SW 1271 (cell line): ENCODE measurements at regions not wholly inside any gene's neighbourhood (a gene's known extent, or its start where the extent isn't known, plus 50 kb on each side); places are given as distances from the start of the nearest gene placed in this dataset.
"Not testable (repeated sequence)": the region's sequence is repeated elsewhere in the genome, so short reads cannot be mapped to it uniquely, and the experiment has no call there.

Experiments
- DNase-seq, 2 experiments: peaks; one replicate each; lab custom pipeline; 2025; lab: John Stamatoyannopoulos, UW

DNA sequence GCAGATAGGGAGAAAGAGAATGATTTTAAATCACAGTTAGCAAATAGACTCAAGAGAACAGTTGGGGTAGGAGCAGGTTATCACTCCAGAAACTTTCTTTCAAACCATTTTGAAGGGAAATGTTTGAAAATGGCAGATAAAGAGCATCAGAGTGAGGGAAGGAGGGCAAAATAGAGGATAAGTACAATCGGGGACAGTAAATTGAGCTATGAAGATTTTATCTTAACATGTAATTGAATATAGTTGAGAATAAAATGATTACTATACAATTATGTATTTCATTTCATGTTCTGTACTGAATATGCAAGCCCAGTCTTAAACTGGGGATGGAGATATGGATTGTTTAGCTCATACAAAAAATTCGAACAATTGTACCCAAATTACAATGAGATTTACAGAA, 54.0 kb downstream of the MAP10 start:
- no peak for DNase-seq

DNA sequence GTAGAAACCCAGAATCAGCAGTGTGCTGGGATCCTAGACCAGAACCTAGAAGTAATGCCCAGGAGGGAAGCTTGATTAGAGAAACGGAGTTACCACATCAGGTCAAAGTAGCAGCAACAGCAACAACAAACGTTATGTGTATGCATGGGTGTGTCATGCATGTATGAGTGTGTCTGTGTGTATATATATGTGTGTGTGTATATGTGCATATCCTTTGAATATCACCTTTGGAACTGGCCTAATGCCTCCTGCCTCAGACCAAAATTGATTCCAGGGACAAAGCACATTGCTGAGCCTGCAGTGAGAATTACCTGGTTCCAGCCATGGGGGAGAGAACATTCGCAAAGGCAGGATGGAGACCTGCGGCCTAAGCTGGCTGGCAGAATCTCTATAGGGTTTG, 55.9 kb downstream of the MAP10 start:
- no peak for DNase-seq

DNA sequence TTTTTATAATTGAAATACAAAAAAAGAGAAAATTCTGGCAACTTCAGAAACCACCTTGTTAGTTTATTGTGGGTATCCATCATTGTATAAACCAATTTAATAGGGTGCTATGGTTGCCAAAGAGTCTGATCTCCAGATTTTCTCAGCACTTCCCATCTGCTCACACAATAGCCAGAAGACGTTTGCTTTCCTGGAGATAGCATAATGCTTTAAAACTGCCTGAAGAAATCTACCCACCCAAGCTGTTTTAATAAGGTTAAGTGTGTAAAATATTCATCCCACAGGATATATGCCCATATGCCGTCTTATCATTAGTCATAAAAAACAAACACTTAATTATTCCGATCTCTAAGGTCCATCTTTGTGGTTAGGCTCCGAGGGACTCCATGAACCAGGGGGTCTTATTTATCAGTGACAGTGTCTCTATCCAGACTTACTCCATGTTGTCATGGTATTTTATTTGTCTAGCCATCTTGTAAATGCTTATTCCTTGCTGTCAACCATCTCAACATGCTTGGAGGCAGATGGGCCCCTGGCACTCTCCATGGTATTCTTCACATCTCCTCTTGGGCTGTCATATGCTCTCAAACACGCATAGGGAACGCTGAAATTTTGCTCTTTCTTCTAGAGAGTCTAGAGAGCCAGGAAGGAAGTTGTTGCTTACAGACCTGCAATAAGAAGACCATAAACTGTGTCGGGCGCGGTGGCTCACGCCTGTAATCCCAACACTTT, 58.5 kb downstream of the MAP10 start:
- no peak for DNase-seq

DNA sequence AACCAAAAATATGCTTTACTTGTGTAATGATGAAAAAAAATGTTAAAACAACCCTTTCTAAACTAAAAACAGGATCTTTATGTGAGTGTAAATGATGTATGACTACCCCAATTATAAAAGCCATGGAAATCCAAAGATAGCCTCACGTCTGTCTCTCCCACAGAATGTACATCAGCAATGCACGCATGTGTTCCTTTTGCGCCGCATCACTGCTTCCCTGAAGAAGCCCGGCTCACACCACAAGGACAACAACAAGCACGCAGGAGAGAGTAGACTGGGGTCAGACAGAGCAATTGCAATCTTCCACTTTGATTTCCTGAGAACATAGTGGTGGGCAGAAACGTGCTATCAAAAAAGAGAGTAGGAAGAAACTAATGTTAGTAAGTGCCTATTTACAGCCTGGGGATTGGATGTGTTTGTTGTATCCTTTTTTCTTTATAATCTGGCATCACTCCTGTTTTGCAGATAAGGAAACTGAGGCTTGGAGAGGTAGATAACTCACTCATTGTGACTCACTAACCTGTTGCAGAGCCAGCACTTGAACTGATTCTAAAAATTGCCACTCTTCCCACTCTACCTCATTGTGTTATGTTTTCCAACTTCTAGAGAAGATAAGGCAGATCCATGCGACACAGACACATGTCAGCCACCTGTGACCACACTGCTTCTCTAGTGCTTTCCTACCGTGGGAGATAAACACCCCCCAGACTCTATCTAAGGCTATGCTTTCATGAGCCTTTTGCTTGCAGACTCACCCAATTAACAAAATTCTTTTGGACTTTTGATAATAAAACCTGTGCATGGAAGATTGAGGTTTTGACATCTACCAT, 60.1 kb downstream of the MAP10 start:
- no peak for DNase-seq

DNA sequence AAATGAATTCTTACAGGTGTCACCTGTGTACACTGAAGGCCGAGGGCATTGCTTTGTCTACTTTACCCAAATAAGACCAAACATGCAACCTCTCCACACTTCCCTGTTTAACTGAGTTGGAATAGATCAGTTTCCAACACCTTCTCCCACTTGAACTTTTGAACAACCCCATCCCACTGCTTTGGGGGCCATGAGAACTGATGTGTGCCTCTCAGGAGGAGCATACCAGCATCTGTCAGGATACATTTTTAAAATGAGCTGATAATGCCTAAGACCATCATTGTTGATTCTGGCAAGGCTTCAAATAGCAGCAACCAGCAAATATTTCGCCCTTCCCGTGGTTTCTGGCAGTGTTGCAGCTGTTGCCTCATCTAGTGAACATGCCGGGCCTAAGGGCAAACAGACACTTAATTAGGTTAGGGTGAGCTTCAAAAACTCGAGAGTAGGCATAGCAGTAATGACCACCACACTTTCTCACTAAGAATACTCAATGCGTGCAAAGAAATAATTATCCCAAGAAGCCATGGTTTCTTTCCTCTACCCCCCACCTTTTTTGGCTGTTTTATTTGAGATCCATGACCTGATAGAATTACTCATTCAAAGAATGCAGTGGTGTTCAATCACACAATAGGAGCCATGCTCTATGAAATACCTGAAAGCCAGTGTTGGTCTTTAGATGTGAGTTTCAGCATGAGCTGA, 63.7 kb downstream of the MAP10 start:
- DNase-seq = no peak

DNA sequence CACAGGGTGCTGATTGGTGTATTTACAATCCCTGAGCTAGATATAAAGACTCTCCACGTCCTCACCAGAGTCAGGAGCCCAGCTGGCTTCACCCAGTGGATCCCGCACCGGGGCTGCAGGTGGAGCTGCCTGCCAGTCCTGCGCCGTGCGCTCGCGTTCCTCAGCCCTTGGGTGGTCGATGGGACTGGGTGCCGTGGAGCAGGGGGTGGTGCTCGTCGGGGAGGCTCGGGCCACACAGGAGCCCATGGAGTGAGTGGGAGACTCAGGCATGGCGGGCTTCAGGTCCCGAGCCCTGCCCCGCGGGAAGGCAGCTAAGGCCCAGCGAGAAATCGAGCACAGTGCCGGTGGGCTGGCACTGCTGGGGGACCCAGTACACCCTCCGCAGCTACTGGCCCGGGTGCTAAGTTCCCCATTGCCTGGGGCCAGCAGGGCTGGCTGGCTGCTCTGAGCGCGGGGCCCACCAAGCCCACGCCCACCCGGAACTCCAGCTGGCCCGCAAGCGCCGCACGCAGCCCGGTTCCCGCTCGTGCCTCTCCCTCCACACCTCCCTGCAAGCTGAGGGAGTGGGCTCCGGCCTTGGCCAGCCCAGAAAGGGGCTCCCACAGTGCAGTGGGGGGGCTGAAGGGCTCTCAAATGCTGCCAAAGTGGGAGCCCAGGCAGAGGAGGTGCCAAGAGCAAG, 66.2 kb downstream of the MAP10 start:
- not testable (repeated sequence) for DNase-seq

DNA sequence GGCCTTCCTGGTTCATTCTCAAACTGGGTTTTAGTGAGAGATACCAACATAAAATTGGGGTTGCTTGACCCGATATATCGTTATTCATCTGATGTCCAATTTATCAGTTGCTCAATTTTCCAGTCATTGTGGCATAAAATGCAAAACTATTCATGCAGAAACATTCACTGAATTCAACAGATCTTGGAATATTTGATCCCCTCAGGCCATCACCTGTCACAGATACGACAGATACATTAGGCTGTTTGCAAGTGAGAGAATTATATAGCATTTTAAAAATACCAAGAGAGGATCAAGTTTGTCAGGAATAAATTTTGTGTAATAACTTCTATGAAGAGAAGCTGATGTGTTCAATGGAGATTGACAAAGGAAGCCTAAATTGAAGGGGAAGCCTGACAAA, 67.1 kb downstream of the MAP10 start:
- no peak for DNase-seq

DNA sequence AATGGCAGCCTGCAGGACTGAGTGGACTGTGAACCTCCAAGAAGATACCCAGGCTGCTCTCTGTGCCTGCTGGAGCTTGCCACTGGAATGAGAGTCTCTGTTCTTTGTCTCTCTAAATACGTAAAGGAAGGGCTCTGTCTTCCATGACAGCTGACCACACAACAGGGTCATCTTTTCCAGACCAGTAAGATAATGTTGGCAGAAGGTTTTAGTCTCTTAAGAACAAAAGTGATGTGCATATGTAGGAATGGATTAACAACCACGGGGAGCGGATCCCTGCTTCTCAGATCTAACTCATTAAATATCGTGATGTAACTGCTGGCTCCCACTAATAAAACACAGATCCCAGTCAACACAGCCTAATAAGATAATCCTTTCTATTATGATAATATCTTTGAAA, 67.5 kb downstream of the MAP10 start:
- DNase-seq = no peak

DNA sequence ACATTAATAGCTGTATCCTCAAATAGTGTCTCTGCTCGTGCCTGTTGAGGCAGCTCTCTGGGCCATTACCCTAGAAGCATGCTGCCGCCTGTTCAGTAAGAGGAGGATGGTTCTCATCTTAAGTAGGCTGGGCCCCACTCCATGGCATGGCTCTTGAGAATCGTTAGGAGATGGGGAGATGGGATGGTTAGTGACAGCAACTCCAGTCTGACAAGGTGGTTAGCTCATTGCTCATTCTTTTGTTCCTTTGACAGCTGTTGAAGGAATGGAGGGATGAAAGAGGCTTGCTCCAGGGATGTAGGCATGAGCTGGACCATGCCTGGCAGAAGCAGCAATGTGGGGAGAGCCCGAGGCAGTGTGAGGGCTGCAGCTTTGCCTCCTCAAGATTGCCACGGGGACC, 68.2 kb downstream of the MAP10 start:
- DNase-seq = no peak

DNA sequence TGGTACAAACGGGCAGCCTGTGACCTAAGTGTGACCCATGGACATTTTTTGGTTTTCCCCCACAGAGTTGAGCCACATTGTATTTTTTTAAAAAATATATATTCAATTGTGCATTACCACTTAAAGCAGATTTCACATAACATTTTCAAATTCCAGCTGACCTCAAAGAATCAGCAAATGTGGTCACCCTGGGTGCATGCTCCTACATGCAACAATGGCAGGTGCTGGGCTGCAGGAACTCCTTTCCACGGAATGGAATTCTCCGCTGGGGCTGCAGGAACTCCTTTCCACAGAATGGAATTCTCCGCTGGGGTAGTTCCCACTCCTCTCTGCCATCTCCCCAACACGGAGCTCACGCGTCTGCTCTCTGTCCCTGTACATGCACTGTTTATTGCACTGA, 68.7 kb downstream of the MAP10 start:
- no peak for DNase-seq

DNA sequence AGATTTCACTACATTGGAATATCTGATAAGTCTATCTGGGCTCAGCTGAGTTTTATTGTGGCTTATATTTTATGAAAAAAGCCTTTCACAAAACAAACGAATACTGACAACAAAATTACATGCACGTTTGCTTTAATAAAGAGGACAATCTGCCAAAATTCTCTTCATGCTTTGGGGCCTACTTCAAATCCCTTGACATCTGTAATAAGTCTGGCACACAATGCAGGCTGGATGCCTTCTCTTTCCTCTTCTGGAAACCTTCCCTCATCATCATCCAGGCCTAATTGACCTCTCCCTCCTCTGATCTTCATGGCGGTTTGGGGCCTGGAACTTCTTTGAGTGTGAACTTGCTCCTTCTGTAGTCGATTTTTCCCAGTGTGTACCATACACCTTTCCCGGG, 70.3 kb downstream of the MAP10 start:
- DNase-seq = no peak

DNA sequence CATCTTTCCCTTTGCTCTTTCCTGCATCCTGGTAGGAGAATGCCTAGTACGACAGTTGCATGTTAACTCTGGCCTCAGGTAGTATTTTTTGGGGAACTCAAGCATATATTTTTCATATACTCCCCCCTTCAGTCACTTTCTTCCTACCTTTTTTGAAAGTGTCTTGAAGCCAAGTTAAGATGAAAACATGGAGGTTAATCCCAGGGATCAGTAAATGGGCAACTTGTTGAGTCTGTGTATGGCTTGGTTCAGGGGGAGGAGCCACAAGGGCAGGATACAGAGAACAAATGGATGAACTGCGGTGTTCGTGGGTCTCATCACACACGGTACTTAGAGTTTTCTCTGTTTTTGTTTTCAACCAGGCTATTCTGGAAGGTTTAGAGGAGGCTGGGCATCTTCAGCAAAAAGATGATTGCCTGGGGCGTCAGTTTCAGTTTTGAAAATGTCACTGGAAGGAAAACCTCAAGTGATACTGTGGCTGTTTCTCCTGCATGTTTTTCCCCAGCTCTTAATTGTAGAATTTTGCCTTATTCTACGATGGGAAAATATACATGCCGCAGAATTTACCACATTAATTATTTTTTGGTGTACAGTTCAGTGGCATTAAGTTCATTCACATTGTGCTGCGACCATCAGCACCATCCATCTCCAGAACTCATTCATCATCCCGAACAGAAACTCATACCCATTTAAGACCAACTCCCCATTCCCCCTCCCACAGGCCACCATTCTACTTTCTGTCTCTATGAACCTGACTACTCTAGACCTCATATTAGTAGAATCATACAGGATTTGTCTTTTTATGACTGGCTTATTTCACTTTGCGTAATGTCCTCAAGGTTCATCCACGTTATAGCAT, 71.5 kb downstream of the MAP10 start:
- no peak for DNase-seq

DNA sequence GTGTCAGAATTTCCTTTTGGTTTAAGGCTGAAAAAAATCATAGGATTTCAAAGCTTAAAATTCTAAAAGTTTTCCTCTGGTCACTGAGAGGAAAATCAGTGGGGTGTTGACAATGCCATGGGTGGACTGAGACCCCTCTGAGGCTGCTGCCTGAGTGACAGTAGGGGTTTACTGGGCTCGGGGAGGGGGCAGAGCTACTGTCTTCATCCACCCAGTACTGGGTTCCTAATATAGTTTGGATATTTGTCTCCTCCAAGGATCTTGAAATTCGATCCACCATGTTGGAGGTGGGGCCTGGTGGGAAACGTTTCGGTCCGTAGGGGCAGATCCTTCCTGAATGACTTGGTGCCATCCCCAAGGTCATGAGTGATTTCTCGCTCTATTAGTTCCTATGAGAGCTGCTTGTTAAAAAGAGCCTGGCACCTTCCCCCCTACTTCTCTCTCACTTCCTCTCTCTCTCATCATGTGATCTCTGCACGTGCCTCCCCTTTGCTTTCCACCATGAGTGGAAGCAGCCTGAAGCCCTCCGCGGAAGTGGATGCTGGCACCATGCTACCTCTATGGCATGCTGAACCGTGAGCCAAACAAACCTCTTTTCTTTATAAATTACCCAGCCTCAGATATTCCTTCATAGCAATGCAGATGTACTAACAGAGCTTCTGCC, 72.3 kb downstream of the MAP10 start:
- DNase-seq = no peak

DNA sequence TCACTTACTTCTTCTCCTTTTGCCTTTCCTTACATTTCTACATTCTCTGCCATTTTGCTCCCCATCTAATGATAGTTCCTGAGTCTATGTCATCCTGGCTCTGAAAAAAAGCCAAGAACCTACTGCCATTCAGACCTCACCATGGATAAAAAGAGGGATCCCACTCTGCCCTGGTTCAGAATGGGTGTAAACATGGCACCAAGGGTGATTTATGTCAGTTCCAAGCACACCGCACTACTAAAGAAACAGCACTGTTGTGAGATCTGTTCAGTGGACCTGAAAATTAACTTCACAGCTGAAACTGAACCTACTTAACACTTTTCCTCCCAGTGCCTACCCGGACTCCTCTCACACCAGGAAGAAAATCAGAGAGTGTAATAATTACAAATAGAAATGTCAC, 72.3 kb upstream of the NTPCR start:
- DNase-seq = no peak

DNA sequence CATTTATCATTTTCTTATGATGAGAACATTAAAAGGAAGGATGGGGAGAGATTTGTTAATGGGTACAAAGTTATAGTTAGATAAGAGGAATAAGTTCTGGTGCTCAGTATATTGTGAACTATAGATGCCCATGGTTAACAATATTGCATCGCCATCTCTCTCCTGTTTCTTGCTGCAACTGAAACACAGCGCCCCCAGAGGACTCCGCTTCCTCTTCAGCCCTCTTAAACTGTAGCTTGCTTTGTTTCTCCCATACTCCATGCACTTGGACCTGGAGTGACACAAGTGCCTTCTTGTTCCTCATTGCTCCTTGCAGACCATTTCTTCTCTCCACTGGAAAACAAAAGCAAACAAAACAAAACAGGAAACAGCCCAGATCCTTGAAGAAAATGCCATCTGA, 70.1 kb upstream of the NTPCR start:
- DNase-seq = peak in 1 of 2 experiments; percentile 11

DNA sequence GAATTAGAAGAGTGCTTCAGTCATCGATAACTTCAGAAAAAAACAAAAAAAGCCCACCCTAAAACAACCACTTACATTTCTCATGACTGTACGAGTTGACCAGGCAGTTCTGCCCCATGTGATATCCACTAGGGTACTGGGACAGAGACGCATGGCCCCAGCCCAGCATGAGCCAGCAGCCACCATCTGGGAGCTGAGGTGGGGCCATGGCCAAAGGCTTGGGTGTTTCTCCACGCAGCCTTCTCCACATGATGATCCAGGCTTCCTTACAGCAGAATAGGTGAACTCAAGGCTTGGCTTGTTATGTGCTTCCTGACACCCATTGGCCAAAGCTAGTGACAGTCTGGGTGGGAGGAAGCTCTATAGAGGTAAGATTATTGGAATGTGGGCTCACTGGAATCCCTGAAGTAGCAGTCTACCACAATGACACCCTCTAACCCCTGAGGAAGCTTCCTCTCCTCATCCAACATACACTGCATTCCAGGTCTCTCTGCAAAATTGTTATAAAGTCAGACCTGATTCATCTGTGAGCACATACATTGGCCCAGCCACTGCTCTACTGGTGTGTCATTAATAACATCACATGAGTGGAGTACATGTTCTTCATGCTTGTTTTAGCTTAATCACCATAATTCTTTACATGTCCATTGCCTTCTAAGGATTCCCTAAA, 66.3 kb upstream of the NTPCR start:
- no peak for DNase-seq

DNA sequence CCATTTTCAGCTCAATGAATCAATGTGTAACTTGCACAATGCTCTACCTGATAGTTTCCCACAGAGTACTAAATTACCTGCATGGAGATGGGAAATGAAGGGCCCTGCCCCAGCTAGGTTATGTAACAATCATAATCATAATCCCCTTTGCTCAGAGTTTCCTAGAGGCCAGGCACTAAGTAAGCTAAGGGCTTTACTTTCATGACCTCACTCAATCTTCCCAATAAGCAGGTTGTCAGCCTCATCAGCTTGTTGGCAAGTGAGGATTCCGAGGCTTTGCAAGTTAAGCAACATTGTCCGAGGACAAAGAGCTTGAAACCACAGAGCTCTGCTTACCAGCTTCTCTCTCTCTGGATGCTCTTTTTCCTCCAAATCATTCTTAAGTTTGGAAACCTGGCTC, 64.1 kb upstream of the NTPCR start:
- no peak for DNase-seq

DNA sequence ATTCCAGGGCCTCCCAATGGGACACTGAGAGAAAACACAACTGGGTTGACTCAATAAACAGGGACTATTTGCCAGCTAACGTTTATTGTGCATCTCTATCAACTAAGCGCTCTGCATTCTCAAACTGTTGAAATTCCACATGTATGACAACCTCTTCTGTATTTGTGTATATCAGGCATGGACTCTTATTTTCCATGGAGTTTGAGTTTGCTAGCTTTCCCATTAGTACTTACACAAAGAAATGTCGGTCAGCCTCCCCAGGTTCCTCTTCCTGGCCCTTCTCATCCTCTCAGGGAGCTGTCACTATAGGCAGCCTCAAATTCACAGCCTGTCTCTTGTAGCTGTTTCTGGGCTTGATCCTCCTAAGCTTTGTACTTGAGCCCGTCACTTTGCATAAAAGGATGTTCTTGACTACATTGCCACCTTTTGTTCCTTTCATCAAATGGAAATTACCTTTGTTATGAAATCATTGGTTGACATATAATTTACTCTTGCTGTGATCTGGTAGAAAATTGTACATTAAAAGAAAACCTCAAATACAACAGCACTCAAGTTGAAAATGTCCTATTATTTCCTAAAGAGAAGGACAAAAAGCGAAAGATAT, 60.0 kb upstream of the NTPCR start:
- no peak for DNase-seq

DNA sequence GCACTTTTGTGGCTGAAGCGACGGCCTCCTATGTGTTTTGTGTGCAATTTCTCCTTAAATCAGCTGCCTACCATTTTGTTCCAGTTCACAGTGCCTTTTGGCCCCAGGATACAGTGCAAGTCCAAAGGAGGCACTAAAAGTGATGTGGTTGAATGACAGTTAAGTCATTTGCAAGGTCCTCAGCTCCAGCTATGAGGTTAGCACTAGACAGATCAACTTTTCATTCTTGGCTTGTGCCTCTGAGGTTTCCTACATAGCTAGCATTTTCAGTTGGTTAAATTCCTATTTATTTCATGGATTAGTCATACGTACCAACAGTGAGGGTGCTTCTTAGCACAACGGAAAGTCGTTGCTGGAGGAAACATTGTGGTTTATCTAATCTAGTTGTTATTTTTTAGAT, 59.3 kb upstream of the NTPCR start:
- DNase-seq = no peak
